ENCODE measurements at regions not wholly inside any gene's neighbourhood (a gene's known extent, or its start where the extent isn't known, plus 50 kb on each side); places are given as distances from the start of the nearest gene placed in this dataset.

DNA sequence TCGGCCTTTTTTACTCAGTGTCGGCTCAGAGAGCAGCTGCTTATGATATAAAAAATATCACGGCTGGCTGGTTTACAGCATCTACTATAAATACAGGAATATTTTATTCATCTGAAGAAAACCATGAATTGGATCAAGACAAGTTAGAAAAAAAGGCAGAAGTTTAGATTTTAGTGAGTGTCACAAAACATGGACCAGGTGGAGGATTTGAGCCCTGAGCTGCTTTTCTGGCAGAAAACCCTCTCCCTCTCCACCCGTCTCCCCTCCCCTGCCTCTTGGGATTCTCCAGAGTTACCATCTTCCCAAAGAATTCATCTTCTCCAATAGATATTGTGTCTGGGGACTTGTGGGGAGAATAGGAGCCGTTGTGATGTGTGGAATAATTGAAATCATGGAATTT lies 142.8 kb upstream of the RAI2 start:
- Histone ChIP-seq H3K27ac (replicated peaks) (no peak overlapping the region), H3K27me3 (ENCODE audit: low read depth) (no peaks in the 10 kb centered on the region), H3K36me3 (no peaks in the 10 kb centered on the region), H3K4me1 (no peaks in the 10 kb centered on the region), H3K9me3 (replicated peaks) (no peaks in the 10 kb centered on the region), H3K4me3 (no peak overlapping the region)
- TF ChIP-seq, protein P1, sequence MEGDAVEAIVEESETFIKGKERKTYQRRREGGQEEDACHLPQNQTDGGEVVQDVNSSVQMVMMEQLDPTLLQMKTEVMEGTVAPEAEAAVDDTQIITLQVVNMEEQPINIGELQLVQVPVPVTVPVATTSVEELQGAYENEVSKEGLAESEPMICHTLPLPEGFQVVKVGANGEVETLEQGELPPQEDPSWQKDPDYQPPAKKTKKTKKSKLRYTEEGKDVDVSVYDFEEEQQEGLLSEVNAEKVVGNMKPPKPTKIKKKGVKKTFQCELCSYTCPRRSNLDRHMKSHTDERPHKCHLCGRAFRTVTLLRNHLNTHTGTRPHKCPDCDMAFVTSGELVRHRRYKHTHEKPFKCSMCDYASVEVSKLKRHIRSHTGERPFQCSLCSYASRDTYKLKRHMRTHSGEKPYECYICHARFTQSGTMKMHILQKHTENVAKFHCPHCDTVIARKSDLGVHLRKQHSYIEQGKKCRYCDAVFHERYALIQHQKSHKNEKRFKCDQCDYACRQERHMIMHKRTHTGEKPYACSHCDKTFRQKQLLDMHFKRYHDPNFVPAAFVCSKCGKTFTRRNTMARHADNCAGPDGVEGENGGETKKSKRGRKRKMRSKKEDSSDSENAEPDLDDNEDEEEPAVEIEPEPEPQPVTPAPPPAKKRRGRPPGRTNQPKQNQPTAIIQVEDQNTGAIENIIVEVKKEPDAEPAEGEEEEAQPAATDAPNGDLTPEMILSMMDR (IDR thresholded peaks at IDR 0.05; ENCODE audit: borderline replicate concordance): no peak
- intact Hi-C loops (cut with micrococcal nuclease): no loop called here
- no peak for DNase-seq

DNA sequence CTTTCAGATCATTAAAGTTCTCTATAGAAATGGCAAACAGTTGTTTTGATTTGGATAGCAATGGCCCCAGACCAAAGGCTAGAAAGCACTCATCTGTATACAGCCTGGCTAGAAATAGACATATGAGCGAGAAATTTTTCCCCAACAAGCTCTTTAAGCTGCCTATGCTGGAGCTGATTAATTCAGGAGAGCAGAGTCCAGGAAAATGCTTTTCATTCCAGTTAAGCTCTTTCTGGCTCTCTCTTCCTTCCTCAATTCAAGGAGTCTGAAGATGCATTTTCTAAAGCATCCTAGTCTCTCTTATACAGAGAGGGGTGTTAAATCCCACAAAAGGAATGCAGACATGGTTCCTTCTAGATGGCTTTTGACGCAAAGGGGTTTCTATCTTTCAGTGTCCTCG lies 141.7 kb upstream of the RAI2 start:
- no peak overlapping the region for H3K27ac ChIP-seq (replicated peaks)
- no peak for DNase-seq
- no peaks in the 10 kb centered on the region for H3K4me1 ChIP-seq
- no peaks in the 10 kb centered on the region for H3K9me3 ChIP-seq (replicated peaks)
- intact Hi-C loops (cut with micrococcal nuclease): no loop called here
- H3K27me3 ChIP-seq (ENCODE audit: low read depth): no peaks in the 10 kb centered on the region
- H3K4me3 ChIP-seq: no peak overlapping the region
- TF ChIP-seq, protein P1 (IDR thresholded peaks at IDR 0.05; ENCODE audit: borderline replicate concordance): no peak
- no peaks in the 10 kb centered on the region for H3K36me3 ChIP-seq

- intact Hi-C loops (cut with micrococcal nuclease): no loop called here
- Histone ChIP-seq H3K36me3 (no peaks in the 10 kb centered on the region), H3K27me3 (ENCODE audit: low read depth) (no peaks in the 10 kb centered on the region), H3K4me1 (no peaks in the 10 kb centered on the region), H3K9me3 (replicated peaks) (no peaks in the 10 kb centered on the region), H3K4me3 (no peak overlapping the region), H3K27ac (replicated peaks) (no peak overlapping the region)
- no peak for DNase-seq
- TF ChIP-seq, protein P1 (IDR thresholded peaks at IDR 0.05; ENCODE audit: borderline replicate concordance): no peak
Measured at GRCh38 chrX:17994429-17994828, 133.3 kb upstream of the RAI2 start.

GRCh38 chrX:17993062-17993461 lies 132.0 kb upstream of the RAI2 start:
- Histone ChIP-seq H3K36me3 (no peaks in the 10 kb centered on the region), H3K27me3 (ENCODE audit: low read depth) (no peaks in the 10 kb centered on the region), H3K9me3 (replicated peaks) (no peaks in the 10 kb centered on the region), H3K4me1 (no peaks in the 10 kb centered on the region), H3K27ac (replicated peaks) (no peak overlapping the region), H3K4me3 (no peak overlapping the region)
- no peak for DNase-seq
- TF ChIP-seq, protein P1 (IDR thresholded peaks at IDR 0.05; ENCODE audit: borderline replicate concordance): no peak
- intact Hi-C loops (cut with micrococcal nuclease): no loop called here

DNA sequence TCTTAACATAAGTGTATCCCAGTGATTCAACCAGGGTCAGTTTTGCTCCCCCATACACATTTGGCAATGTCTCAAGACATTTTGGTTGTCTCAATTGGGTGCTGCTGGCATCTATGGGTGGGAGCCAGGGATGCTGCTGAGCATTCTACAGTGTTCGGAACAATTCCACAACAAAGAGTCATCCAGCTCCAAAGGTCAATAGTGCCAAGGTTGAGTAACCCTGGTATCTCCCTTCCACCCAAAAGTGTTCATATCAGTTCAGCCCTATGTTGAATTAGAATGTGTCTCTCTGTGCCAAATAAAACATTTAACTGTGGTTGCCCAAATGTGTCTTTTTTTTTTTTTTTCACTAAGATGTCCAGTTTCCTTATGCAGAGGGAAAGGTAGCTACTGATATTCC lies 129.4 kb upstream of the RAI2 start:
- no peak for DNase-seq
- Histone ChIP-seq H3K36me3 (no peaks in the 10 kb centered on the region), H3K4me1 (no peaks in the 10 kb centered on the region), H3K4me3 (no peak overlapping the region), H3K9me3 (replicated peaks) (no peaks in the 10 kb centered on the region), H3K27me3 (ENCODE audit: low read depth) (no peaks in the 10 kb centered on the region), H3K27ac (replicated peaks) (no peak overlapping the region)
- TF ChIP-seq, protein P1 (IDR thresholded peaks at IDR 0.05; ENCODE audit: borderline replicate concordance): no peak
- intact Hi-C loops (cut with micrococcal nuclease): no loop called here

DNA sequence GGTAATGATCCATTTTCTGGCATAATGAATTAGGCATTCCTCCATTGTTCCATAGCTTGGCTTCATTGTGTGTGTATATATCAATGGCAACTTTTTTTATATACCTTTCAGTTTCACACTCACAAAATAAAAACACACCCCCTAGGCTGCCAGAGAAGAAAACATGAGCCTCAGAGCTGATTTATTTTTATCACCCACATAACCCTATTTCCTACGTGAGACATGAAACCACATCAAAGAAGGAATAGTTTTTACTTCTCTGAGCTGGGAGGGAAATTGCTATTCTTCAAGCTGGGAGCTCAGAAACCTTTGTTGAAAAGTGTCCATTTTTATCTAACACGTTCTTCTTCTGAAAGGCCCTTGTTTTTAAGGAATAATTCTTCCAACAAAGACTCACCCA lies 126.7 kb upstream of the RAI2 start:
- no peaks in the 10 kb centered on the region for H3K27me3 ChIP-seq (ENCODE audit: low read depth)
- H3K27ac ChIP-seq (replicated peaks): no peak overlapping the region
- no peak overlapping the region for H3K4me3 ChIP-seq
- intact Hi-C loops (cut with micrococcal nuclease): no loop called here
- H3K4me1 ChIP-seq: no peaks in the 10 kb centered on the region
- H3K9me3 ChIP-seq (replicated peaks): no peaks in the 10 kb centered on the region
- no peaks in the 10 kb centered on the region for H3K36me3 ChIP-seq
- TF ChIP-seq, protein P1 (IDR thresholded peaks at IDR 0.05; ENCODE audit: borderline replicate concordance): no peak
- no peak for DNase-seq
